Smooth muscle cell of the brain vasculature (primary cell): ENCODE measurements at regions not wholly inside any gene's neighbourhood (a gene's known extent, or its start where the extent isn't known, plus 50 kb on each side); places are given as distances from the start of the nearest gene placed in this dataset.

Experiments
- DNase-seq: peaks from one replicate; pipeline ENCODE4 v3.0.0-alpha.2; 2012; ENCODE audit warnings: low read depth, low spot score

DNA sequence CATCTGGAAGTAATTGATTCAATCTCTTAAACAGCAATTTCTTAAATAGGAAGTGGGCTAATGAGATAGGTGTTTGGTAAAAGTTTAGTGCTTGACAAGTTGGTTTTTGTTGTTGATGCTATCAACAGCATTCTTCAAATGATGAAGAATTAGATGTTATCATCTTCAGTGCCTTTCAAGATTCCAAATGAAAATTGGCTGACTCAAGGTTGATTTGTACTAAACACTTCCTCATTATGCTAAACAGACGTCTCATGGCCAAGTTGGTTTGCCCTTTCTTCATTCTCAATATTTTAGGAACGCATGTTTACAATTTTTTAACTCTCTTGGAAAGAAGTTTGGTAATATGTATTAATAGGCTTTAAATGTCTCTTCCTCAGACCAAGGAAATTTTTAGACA, 86.0 kb downstream of the MID1IP1 start:
- no peak for DNase-seq

DNA sequence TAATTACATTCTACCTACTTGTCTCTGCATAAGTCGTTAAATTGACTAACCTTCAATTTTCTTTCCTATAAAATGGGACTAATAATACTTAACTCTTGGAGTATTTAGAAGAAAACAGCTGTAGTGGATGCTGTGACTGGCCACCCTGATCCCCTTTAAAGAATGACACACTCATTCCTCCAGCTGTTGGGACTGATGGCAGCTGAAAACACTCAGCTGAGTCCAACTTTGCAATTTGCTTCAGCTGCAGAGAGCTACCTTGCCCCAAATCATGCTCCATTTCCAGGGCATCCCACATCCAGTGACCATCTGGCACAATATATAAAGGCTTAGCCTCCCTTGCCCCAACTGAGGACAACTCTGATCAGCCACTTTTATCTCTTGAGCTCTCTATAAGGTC, 89.1 kb downstream of the MID1IP1 start:
- no peak for DNase-seq

DNA sequence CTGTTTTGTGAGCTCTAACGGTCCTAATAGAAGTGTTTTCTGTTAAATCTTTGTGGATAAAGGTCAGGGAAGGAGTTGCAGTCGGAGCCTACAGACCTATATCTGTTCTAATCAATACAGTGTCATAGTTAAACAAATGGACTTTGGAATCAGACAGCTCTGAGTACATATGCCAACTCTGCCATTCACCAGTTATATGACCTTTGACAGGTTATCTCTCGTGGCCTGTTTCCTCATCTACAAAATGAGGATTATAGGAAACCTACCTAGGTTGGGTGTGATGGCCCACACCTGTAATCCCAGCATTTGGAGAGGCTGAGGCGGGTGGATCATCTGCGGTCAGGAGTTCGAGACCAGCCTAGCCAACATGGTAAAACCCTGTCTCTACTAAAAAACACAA, 89.7 kb downstream of the MID1IP1 start:
- DNase-seq, result no peak

DNA sequence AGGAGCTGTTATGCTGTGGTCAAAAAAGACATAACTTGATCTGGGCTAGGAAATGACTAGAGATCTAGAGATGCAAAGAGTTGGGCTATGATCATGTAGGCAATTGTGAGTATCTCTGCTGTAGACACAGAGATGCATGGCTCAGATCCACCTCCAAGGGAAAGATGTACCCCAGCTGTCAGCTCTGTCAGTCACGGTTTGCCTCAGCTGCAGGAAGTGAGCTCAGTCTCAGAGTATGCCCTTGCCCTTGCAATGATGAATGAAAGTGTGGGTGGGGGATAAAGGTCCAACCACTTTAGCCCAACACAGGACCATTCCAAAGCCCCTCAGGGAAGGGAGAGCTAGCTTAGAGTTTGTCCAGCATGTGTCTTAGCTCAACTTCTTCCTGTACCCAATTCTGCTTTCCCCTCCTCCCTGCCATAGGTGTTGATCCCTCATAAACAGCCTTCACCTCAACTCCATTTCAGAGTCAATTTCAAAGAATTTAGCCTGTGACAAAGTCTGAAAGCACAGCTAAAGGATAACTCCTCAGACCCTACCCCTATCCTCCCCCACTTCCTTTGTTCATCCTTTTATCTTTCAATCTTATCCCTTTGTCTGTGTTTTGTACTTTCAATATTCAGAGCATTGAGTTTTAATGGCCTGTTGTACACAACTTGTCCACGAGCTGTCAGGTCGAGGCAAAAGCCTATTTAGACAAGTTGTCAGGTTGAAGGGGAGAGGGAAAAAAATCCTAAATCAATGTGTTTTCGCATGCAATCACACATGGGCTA, 90.6 kb downstream of the MID1IP1 start:
- DNase-seq, result no peak

DNA sequence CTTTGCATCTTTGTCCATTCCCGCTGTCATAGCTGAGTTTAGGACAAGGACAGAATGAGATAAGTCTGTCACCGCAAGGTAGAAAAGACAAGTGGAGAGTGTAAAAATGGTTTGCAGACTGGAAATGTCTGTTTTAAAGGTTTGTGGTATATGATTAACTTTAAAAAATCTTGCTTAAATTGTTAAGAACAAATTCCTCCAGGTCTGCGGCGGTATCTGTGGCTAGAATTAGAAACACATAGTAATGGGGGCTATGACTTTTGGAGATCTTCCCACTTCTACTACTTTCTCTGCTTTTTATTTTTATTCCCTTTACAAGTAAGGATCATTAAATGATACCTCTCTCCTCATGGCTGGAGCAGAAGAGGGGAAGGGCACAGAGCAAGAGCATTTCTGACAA, 92.2 kb downstream of the MID1IP1 start:
- DNase-seq, result no peak

DNA sequence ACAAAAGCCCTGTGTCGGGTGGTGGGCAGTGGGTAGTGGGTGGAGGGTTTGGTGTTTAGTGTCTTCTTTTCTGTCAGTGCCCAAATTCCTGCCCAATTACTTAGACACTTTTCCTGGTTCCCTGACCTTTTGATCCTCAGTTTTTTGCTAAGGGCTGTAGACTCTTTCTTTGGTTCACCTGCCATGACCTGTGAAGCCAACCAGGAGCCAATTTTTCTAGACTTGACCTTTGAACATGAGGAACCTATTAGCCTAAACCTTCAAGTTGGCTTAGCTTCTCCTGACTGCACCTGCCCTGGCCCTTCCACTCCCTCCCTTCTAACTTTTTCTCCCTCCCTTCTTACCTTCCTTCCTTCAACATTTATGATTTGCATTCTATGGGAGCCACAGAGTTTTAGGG, 94.5 kb downstream of the MID1IP1 start:
- DNase-seq, result no peak

DNA sequence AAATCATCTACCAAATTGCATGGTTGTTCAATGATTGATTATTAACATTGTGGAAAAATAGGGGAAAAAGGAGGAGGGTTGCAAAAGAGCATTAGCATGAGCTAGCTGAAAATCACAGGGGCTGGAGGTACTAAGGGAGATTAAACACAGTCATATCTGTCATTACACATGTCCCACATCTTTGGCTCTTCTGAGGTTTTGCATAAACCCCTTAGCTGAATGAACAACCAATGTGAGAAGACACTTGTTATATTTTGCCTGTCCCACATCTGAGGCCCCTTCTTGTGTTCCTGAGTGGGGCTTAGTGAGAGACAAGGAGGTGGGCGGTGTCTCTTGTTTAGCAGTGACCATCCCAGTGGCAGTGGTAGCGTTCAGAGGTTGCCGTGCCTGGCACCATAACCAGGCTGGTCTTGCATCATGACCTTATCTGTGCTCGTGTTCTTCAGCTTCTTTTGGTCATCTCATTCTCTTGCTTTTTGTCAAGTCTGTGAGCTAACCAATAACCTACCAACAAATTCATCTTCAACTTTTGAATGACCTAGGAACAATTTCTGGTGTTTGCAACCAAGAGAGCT, 95.6 kb downstream of the MID1IP1 start:
- no peak for DNase-seq

DNA sequence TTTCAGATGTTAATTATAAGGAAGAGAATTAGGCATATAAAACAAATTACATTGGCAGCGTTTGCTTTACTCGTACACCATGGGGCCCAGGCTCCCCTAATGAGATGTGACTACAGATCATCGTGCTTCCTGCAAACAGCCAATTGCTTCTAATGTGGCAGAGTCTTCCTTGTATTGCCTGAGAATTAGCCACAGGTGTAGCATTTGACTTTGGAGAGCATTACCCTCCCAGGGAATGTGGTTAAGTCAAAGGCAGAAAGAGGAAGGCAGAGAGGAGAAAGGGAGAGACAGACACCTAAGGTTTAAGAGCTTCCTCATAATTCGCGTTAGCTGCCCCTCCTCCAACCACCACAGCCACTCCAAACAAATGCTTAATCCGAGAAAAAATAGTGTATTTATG, 97.0 kb downstream of the MID1IP1 start:
- no peak for DNase-seq

DNA sequence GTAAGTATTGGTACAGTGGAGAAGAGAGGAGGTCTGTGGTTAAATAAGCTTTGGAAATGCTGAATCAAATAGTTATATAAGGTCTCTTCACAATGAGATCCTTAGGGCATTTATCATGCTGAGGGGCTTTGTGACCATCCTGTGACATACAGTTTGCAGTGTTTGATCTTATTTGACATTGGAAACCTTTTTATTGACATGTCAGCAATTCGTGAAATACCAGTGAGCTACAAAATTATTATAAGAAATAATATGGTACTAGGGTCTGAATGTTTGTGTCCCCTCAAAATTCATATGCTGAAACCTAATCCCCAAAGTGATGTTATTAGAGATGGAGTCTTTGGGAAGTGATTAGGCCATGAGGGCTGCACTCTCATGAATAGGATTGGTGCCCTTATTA, 98.4 kb downstream of the MID1IP1 start:
- DNase-seq, result no peak

DNA sequence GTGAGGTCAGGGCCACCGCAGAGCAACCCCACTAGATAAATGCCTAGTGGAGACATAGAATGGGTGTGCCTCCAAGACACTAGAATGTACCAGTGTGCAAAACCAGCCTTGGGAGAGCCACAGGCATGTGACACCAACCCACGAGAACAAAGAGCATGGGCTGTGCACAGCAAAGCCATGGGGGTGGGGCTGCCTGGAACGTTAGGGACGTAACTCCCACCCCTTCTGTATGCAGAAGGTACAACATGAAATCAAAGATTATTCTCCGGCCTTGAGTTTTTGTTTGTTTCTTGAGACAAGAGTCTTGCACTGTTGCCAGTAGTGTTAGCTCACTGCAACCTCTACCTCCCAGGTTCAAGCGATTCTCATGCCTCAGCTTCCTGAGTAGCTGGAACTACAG, 99.5 kb downstream of the MID1IP1 start:
- no peak for DNase-seq

DNA sequence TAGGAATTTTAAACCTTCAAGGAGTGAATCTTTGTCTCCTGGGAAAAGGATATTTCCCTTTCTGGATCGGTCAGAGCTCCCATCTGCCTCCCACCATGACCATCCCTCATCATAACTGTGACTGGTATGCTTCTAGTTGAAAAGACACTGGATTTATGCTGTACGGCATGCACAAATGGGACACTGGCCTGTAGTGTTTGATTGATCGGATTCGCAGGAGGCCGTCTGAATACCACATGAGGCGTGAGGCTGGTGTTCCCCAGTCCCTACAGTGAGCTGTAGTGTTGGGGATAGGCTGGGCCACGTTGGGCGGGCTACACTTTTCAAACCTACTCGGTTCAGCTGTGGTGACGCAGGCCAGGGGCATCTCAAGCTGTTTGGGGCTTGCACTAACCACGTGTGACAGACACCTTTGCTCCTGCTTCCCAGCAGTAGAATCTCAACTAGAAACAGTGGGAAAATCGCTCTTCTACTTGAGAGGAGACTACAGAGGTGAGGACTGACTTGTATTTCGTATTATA, 101.8 kb downstream of the MID1IP1 start:
- no peak for DNase-seq

DNA sequence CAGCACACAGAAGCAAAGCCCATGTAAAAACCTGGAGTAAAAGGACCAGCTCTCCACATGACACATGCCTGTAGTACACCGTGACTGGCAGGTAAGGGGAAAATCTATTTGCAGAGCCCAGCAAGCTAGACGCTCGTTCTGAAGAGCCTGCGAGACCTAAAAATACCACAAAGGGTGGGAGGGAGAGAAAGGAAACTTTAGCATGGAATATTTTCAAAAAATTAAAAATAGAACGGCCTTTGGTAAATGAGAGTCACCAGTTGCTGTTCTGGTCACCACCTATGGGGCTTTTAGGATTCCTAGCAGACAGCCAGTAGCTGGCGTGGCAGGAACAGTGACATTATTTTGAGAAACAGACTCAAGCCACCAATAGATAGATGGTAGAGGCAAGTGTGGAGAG, 115.5 kb downstream of the MID1IP1 start:
- DNase-seq, result no peak

DNA sequence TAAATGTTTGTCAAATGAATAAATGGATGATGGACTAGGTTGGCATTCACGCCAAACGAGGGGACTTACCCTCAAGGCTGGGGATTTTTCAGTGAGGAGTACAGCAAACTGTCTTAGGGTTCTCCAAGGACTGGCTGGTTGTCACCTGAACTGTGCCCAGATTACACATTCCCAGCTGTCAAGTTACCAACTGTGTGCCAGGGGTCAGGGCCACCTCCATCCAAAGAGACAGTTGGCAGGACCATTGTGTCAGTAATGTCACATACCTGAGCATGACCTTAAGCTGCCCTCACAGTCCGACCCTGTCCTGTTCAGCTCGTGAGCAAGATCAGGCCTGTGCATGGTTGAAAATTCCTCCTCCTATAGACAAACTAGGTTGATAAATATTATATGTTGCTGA, 116.7 kb downstream of the MID1IP1 start:
- DNase-seq, result no peak

DNA sequence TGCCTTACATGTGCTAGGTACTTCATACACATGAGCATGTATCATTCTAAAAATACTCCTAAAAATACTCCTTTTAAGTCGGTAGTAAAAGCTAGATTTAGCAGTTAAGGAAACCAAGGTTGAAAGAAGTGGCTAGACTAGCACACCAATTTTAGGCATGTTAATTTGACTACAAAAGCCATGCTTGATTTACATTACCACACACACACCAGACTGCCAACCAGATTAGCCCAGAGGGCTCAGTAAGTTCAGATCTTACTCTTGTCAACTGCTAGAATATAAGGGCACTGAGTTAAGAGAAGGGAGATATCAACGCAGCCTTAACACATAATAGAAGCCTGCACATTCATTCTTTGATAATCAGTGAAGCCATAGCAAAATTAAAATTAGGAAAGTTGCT, 117.9 kb downstream of the MID1IP1 start:
- DNase-seq, result no peak

DNA sequence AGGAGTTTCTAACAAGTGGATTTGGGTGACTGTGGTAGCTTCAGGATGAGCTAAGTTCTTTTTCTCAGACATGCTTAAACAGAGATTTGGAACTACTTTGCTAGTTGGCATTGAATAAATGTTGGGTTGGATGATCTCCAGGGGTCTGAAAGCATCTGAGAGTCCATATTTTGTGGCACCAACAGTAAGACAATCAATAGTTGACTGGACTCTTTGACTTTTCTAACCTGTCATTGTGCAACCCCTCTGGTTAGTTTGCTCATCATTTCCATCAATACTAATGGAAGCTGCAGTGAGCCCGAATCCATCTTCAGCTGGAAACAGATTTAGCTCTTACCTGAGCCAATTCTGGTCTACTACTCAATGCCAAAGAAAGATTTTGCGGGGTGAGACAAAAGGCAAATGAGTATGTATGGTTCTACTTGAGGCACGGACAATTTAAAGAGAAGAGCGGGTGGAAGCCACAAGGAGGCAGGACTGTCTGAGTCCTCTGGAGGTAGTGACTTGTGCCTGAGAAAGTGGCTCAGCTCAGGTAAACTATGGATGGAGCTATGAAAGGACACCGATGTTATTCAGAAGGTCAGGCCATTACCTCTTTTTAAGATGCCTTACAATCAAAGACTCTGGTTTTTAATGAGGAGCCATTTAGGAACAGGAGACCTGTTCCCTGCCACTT, 118.7 kb downstream of the MID1IP1 start:
- no peak for DNase-seq

DNA sequence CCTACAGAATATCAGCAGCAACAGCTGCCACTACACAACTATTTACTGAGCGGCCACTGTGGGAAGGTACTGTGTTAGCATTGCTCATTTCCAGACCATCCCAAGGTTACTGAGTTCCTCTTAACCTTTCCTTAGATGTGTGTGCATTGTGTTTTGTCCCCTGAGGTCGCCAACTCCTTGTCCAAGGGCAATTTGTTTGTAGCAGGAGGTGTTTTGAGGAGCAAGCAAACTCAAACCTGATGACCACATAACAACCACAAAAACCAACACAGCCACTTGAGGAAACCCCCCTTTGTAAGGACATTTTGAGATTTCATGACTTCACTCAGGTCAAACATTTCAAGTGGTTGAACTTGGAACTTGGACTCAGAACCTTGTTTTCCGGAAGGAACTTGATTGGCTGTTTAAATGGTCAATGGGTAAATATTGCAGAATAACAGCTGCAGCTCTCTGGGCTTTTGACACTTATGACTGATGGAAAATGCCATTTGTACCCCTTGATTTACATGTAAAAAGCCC, 122.3 kb downstream of the MID1IP1 start:
- no peak for DNase-seq

DNA sequence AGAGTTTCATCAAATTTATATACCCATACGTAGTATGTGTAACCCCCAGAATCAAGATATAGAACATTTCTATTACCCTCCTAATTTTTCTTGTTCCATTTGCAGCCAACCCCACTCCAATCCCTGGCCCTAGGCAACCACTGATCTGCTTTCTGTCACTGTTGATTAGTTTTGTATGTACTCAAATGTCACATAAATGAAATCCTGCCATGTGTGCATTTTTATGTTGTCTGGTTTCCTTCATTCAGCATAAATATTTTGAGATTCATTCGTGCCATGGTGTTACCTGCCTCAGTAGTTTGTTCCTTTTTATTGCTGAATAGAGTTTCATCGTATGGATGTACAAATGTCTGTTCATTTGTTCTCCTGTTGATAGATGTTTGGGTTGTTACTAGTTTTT, 126.3 kb downstream of the MID1IP1 start:
- DNase-seq, result no peak

DNA sequence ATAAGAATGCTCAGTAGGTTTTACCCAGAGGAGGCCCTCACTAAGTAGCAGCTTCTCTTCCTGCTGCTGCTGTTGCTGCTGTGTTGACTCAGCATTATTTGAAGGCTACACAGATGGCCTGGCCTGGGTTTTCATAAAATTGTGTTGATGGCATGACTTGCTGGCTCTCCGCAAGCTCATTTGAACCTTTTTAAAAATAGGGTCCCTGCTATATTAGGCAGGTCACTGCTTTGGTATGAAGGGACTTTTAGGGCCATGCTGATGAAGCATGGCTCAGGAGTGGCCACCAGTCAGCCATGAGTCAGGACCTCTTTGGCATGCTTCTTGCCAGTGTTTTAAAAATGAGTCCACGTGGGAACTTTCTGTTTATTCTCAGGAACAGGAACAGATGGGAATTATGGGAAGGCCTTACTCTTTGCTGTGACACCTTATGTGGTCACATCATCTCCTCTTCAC, 128.7 kb downstream of the MID1IP1 start:
- no peak for DNase-seq

DNA sequence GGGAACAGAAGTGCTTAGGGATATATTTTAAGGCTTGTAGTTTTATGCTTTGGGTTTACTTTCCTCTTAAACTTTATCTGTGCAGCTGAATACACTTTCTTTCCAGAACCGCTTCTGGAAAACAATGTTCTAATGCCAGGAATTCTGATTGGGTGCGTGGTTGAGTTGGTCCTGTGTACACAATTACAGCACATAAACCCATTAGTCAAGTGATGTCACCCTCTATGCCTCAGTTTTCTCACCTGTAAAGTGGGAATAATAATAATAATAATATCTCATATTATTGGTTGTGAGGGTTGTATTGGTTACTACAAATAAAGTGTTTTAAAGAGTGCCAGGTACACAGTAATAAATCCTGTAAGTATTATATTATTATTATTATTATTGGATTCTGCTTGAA, 129.2 kb downstream of the MID1IP1 start:
- DNase-seq, result no peak

DNA sequence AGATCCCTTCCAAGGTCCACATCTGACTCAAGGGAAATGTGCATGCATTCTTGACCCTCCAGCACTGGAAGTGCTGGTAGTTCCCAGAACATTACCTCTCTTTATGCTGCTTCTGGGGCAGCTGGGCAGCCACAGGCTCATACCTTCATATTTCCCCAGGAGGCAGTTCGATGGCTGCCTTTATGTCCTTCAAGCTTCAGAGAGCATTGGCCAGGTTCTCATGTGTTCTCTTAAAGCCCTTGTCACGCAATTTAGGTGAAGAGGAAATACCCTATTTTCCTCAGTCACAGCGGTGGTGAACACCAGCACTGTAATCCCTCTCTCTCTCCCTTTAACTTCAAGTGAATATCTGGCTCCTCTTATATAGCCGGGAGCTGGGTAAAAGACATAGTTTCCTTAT, 134.3 kb downstream of the MID1IP1 start:
- no peak for DNase-seq

DNA sequence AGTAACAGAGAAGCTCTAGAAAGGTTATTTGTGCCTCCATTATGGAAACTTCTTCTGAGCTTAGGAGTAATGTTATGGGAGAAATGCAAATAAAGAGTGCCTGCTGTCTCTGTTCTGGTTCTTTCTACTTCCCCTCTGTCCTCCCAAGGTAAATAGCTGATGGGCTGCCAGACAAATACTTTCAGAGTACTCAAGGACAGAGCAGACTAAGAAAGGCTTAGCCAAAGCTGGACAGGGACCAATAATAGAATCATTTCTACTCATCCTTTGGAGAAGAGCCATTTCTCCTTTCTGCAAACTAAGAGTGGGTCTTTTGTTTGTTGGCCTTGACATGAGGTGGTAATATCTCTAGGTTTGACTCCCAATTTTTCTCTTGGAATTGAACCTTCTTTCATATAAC, 136.1 kb downstream of the MID1IP1 start:
- no peak for DNase-seq

DNA sequence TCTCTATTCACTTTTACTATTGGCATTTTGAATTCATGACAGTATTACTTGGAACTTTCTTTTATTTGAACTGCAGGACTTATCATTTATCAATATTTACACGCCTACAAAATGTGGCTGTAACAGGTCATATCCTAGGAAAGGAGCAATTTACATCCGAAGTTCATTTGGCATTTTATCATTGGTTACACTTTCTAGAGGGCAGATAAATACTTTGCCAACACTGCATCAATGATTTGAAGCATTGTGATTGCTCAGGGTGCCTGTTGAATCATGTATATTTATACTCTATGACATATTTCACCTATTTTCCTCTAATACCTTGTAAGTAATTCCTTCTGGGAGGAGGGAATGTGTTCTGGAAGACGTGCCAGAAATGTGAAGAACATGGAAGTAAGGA, 136.7 kb downstream of the MID1IP1 start:
- no peak for DNase-seq

DNA sequence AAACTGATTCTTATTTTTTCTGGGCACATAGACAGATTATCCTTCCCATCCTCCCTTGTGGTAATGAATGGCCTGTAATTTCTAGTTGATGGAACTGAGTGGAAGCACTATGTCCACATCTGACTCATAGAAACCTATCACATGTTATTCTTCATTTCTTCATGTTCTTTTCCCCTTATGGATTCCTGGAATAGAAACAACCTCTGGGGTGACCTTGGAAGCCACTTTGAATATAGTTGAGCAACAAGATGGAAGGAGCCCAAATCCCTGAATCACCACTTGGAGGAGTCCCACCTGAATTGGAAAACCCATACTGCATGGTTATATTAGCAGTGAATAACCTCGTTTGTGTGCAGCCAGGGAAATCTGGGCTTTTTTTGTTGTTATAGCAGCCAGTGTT, 137.8 kb downstream of the MID1IP1 start:
- no peak for DNase-seq
